Erythroblast (primary cell): ENCODE measurements at regions not wholly inside any gene's neighbourhood (a gene's known extent, or its start where the extent isn't known, plus 50 kb on each side); places are given as distances from the start of the nearest gene placed in this dataset.

Source experiments
- GATA1 ChIP-seq: IDR thresholded peaks from 2 replicates; pipeline ENCODE4 v1.6.1; 2011; ENCODE audit warnings: low read depth, mild to moderate bottlenecking, control low read depth, low read length, moderate library complexity
- POLR2A ChIP-seq: IDR thresholded peaks from 2 replicates; pipeline ENCODE4 v1.6.1; 2011; ENCODE audit warnings: mild to moderate bottlenecking, low read length

- TF ChIP-seq POLR2A, result no peak
- no peak for TF ChIP-seq GATA1
Measured at GRCh38 chr9:95775191-95775590, 100.3 kb upstream of the ERCC6L2 start.
